ENCODE measurements at regions not wholly inside any gene's neighbourhood (a gene's known extent, or its start where the extent isn't known, plus 50 kb on each side); places are given as distances from the start of the nearest gene placed in this dataset.

DNA sequence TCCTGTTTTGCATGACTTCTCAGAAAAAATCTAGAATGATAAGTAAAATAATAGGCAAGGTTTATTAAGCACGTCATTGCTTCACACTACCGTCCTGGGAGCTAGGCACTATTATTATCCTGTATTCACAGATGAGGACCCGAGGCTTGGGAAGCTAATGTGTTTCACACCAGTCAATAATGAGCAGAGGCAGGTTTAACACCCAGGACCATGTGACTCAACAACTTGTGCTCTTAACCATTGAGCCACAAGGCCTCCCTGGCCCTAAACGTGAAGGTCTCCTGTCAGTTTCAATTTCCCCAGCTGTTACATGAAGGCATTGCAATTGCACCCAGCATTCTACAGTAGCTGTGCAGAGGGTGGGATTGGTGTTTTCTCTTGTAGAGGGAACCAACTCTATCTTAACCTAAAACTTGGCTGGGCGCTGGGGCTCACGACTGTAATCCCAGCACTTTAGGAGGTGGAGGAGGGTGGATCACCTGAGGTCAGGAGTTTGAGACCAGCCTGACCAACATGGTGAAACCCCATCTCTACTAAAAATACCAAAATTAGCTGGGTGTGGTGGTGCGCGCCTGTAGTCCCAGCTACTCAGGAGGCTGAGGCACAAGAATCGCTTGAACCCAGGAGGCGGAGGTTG is 191.2 kb downstream of the BCAS1 start:
- CTCF ChIA-PET: no interaction called here
- no peak for DNase-seq (ENCODE audit: extremely low spot score)
- POLR2A ChIA-PET: interaction anchor here (1.6 kb wide), 1 partner anchor 13 kb away, joined by 5 read pairs; no protein-coding TSS in a partner anchor
- no peak for TF ChIP-seq LEF1 (IDR thresholded peaks at IDR 0.05; ENCODE audit: borderline replicate concordance)
- no peak for TF ChIP-seq FOXM1 (IDR thresholded peaks at IDR 0.05; ENCODE audit: borderline replicate concordance)

- CTCF ChIA-PET: no interaction called here
- TF ChIP-seq FOXA1 (IDR thresholded peaks at IDR 0.05) (no peak), ZNF384 (IDR thresholded peaks at IDR 0.05) (no peak), HDGF (IDR thresholded peaks at IDR 0.05; ENCODE audit: borderline replicate concordance) (no peak), LEF1 (IDR thresholded peaks at IDR 0.05; ENCODE audit: borderline replicate concordance) (no peak), ELF4 (IDR thresholded peaks at IDR 0.05) (no peak), PKNOX1 (IDR thresholded peaks at IDR 0.05) (no peak), NFRKB (IDR thresholded peaks at IDR 0.05) (no peak), L3MBTL2 (conservative IDR thresholded peaks at IDR 0.05) (no peak), FOXM1 (IDR thresholded peaks at IDR 0.05; ENCODE audit: borderline replicate concordance) (no peak), SUZ12 (IDR thresholded peaks at IDR 0.05) (no peak)
- DNase-seq (ENCODE audit: extremely low spot score): no peak
- POLR2A ChIA-PET: interaction anchor here (1.6 kb wide), 1 partner anchor 13 kb away, joined by 5 read pairs; no protein-coding TSS in a partner anchor
These were observed 191.9 kb downstream of the BCAS1 start for GRCh38 chr20:53878262-53879047.

DNA sequence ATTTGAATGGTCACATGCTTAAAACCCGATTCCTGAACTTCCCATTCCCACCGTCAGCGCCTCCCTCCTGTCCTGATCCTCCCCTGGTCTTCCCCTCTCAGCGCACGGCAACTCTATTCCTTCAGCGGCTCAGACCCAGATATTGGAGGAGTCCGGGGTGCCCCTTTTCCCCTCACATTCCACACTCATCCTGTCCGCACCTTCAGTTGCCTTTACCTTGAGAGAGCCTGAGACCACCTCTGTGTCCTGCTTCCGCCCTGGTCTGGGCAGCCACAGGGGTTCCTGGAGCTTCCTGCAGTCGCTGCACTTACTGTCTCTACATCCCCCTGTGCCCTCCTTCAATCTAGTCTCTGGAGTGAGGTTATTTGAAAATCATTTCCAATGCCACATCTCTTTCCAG is 193.4 kb downstream of the BCAS1 start:
- ChIA-PET CTCF (no interaction called here), POLR2A (no interaction called here)
- TF ChIP-seq ELF4 (IDR thresholded peaks at IDR 0.05): no peak
- TF ChIP-seq FOXK2 (IDR thresholded peaks at IDR 0.05): no peak
- no peak for TF ChIP-seq BHLHE40 (IDR thresholded peaks at IDR 0.05; ENCODE audit: borderline replicate concordance)
- no peak for TF ChIP-seq FOXM1 (IDR thresholded peaks at IDR 0.05; ENCODE audit: borderline replicate concordance)
- TF ChIP-seq SP1 (IDR thresholded peaks at IDR 0.05): no peak
- TF ChIP-seq ARNT (IDR thresholded peaks at IDR 0.05): no peak
- no peak for TF ChIP-seq SUZ12 (IDR thresholded peaks at IDR 0.05)
- TF ChIP-seq ZNF384 (IDR thresholded peaks at IDR 0.05): no peak
- TF ChIP-seq NFRKB (IDR thresholded peaks at IDR 0.05): no peak
- TF ChIP-seq HDGF (IDR thresholded peaks at IDR 0.05; ENCODE audit: borderline replicate concordance): no peak
- TF ChIP-seq L3MBTL2 (conservative IDR thresholded peaks at IDR 0.05): no peak
- TF ChIP-seq TARDBP (IDR thresholded peaks at IDR 0.05): no peak
- TF ChIP-seq PKNOX1 (IDR thresholded peaks at IDR 0.05): no peak
- TF ChIP-seq FOXA1 (IDR thresholded peaks at IDR 0.05): no peak
- no peak for TF ChIP-seq CTBP1 (IDR thresholded peaks at IDR 0.05; ENCODE audit: borderline replicate concordance)
- no peak for TF ChIP-seq LEF1 (IDR thresholded peaks at IDR 0.05; ENCODE audit: borderline replicate concordance)
- no peak for DNase-seq (ENCODE audit: extremely low spot score)

- ChIA-PET POLR2A (no interaction called here), CTCF (no interaction called here)
- DNase-seq (ENCODE audit: extremely low spot score): no peak
- TF ChIP-seq FOXM1 (IDR thresholded peaks at IDR 0.05; ENCODE audit: borderline replicate concordance) (no peak), PKNOX1 (IDR thresholded peaks at IDR 0.05) (no peak), ELF4 (IDR thresholded peaks at IDR 0.05) (no peak), L3MBTL2 (conservative IDR thresholded peaks at IDR 0.05) (no peak)
These were observed 193.9 kb downstream of the BCAS1 start for GRCh38 chr20:53876470-53876869.

GRCh38 chr20:53875452-53875851 is 194.9 kb downstream of the BCAS1 start:
- CTCF ChIA-PET: no interaction called here

More at GRCh38 chr20:53875452-53875851, 194.9 kb downstream of the BCAS1 start:
- no peak for DNase-seq (ENCODE audit: extremely low spot score)
- TF ChIP-seq FOXK2 (IDR thresholded peaks at IDR 0.05) (no peak), NFRKB (IDR thresholded peaks at IDR 0.05) (no peak), TARDBP (IDR thresholded peaks at IDR 0.05) (no peak), SP1 (IDR thresholded peaks at IDR 0.05) (no peak), ARNT (IDR thresholded peaks at IDR 0.05) (no peak), FOXA1 (IDR thresholded peaks at IDR 0.05) (no peak), BHLHE40 (IDR thresholded peaks at IDR 0.05; ENCODE audit: borderline replicate concordance) (no peak), HDGF (IDR thresholded peaks at IDR 0.05; ENCODE audit: borderline replicate concordance) (no peak), PKNOX1 (IDR thresholded peaks at IDR 0.05) (no peak), LEF1 (IDR thresholded peaks at IDR 0.05; ENCODE audit: borderline replicate concordance) (no peak), FOXM1 (IDR thresholded peaks at IDR 0.05; ENCODE audit: borderline replicate concordance) (no peak), L3MBTL2 (conservative IDR thresholded peaks at IDR 0.05) (no peak), ELF4 (IDR thresholded peaks at IDR 0.05) (no peak), SUZ12 (IDR thresholded peaks at IDR 0.05) (no peak), CTBP1 (IDR thresholded peaks at IDR 0.05; ENCODE audit: borderline replicate concordance) (no peak), ZNF384 (IDR thresholded peaks at IDR 0.05) (no peak; the same call in 1 of the 2 replicates)
- POLR2A ChIA-PET: no interaction called here
